ENCODE measurements at regions not wholly inside any gene's neighbourhood (a gene's known extent, or its start where the extent isn't known, plus 50 kb on each side); places are given as distances from the start of the nearest gene placed in this dataset.

- TF ChIP-seq CTCF (IDR thresholded peaks at IDR 0.05) = no peak
- no peak for TF ChIP-seq POLR2A (IDR thresholded peaks at IDR 0.05)
Observed at GRCh38 chr2:155157711-155158110, 459.2 kb downstream of the KCNJ3 start.
